GM23338 (cell line): ENCODE measurements at regions not wholly inside any gene's neighbourhood (a gene's known extent, or its start where the extent isn't known, plus 50 kb on each side); places are given as distances from the start of the nearest gene placed in this dataset.

Source experiments
- CREB1 ChIP-seq: fragments of 250-450 bp; sonication (Bioruptor Pico); IDR thresholded peaks from 2 replicates; pipeline ENCODE4 v1.5.0; 2020; ENCODE audit warnings: low read depth, mild to moderate bottlenecking, moderate library complexity
- EZH2 ChIP-seq: fragments of 200-600 bp; sonication (generic); IDR thresholded peaks from one replicate; pipeline ENCODE4 v1.8.0; 2017; ENCODE audit warnings: antibody characterized with exemption, mild to moderate bottlenecking, low read depth; ENCODE audit not compliant: unreplicated experiment
- JUNB ChIP-seq: IDR thresholded peaks from one replicate; pipeline ENCODE4 v1.6.1; 2016; ENCODE audit warnings: antibody characterized with exemption; ENCODE audit not compliant: unreplicated experiment
- NANOG ChIP-seq: IDR thresholded peaks from 2 replicates; pipeline ENCODE4 v1.6.1; 2016; ENCODE audit warnings: antibody characterized with exemption, borderline replicate concordance
- POLR2AphosphoS5 ChIP-seq: IDR thresholded peaks from 2 replicates; pipeline ENCODE4 v1.6.1; 2016; ENCODE audit warnings: antibody characterized with exemption, low read depth
- STAT1 ChIP-seq: IDR thresholded peaks from one replicate; pipeline ENCODE4 v1.6.1; 2016; ENCODE audit warnings: antibody characterized with exemption; ENCODE audit not compliant: unreplicated experiment
- ZNF331 ChIP-seq: fragments of 250-450 bp; sonication (Bioruptor Pico); IDR thresholded peaks from 2 replicates; pipeline ENCODE4 v1.5.0; 2020; ENCODE audit warnings: low read depth, mild to moderate bottlenecking, moderate library complexity
- TF ChIP-seq, protein P1 (sequence below): fragments of 250-450 bp; sonication (Bioruptor Pico); IDR thresholded peaks from 2 replicates; pipeline ENCODE4 v1.5.0; 2020; ENCODE audit warnings: mild to moderate bottlenecking, moderate library complexity
- TF ChIP-seq, protein P2 (sequence below): IDR thresholded peaks from 2 replicates; pipeline ENCODE4 v1.6.1; 2016; ENCODE audit warnings: antibody characterized with exemption
- TF ChIP-seq, protein P3 (sequence below): IDR thresholded peaks from one replicate; pipeline ENCODE4 v1.6.1; 2018; ENCODE audit warnings: antibody characterized with exemption; ENCODE audit not compliant: unreplicated experiment

DNA sequence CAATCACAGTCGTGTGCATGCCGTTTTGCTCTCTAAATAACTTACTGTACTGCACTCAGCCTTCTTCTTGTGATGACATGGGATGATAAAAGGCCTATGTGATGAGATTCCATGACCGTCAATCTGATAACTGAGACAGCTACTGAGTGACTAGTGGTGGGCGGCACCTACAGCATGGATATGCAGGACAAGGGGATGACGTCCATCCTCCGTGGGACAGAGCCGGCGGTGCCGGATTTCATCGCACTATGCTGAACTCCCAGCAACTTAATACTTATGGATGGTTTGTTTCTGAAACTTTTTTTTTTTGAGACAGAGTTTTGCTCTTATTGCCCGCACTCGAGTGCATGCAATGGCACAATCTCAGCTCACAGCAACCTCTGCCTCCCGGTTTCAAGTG is 146.8 kb upstream of the TSHZ3 start (continued):
- TF ChIP-seq, protein P1, sequence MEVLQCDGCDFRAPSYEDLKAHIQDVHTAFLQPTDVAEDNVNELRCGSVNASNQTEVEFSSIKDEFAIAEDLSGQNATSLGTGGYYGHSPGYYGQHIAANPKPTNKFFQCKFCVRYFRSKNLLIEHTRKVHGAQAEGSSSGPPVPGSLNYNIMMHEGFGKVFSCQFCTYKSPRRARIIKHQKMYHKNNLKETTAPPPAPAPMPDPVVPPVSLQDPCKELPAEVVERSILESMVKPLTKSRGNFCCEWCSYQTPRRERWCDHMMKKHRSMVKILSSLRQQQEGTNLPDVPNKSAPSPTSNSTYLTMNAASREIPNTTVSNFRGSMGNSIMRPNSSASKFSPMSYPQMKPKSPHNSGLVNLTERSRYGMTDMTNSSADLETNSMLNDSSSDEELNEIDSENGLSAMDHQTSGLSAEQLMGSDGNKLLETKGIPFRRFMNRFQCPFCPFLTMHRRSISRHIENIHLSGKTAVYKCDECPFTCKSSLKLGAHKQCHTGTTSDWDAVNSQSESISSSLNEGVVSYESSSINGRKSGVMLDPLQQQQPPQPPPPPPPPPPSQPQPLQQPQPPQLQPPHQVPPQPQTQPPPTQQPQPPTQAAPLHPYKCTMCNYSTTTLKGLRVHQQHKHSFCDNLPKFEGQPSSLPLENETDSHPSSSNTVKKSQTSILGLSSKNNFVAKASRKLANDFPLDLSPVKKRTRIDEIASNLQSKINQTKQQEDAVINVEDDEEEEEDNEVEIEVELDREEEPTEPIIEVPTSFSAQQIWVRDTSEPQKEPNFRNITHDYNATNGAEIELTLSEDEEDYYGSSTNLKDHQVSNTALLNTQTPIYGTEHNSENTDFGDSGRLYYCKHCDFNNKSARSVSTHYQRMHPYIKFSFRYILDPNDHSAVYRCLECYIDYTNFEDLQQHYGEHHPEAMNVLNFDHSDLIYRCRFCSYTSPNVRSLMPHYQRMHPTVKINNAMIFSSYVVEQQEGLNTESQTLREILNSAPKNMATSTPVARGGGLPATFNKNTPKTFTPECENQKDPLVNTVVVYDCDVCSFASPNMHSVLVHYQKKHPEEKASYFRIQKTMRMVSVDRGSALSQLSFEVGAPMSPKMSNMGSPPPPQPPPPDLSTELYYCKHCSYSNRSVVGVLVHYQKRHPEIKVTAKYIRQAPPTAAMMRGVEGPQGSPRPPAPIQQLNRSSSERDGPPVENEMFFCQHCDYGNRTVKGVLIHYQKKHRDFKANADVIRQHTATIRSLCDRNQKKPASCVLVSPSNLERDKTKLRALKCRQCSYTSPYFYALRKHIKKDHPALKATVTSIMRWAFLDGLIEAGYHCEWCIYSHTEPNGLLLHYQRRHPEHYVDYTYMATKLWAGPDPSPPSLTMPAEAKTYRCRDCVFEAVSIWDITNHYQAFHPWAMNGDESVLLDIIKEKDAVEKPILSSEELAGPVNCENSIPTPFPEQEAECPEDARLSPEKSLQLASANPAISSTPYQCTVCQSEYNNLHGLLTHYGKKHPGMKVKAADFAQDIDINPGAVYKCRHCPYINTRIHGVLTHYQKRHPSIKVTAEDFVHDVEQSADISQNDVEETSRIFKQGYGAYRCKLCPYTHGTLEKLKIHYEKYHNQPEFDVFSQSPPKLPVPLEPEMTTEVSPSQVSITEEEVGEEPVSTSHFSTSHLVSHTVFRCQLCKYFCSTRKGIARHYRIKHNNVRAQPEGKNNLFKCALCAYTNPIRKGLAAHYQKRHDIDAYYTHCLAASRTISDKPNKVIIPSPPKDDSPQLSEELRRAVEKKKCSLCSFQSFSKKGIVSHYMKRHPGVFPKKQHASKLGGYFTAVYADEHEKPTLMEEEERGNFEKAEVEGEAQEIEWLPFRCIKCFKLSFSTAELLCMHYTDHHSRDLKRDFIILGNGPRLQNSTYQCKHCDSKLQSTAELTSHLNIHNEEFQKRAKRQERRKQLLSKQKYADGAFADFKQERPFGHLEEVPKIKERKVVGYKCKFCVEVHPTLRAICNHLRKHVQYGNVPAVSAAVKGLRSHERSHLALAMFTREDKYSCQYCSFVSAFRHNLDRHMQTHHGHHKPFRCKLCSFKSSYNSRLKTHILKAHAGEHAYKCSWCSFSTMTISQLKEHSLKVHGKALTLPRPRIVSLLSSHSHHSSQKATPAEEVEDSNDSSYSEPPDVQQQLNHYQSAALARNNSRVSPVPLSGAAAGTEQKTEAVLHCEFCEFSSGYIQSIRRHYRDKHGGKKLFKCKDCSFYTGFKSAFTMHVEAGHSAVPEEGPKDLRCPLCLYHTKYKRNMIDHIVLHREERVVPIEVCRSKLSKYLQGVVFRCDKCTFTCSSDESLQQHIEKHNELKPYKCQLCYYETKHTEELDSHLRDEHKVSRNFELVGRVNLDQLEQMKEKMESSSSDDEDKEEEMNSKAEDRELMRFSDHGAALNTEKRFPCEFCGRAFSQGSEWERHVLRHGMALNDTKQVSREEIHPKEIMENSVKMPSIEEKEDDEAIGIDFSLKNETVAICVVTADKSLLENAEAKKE (CRISPR knock-in tag), result no peak
- no peak for TF ChIP-seq STAT1
- no peak for TF ChIP-seq ZNF331 (CRISPR knock-in tag)
- no peak for TF ChIP-seq JUNB
- TF ChIP-seq, protein P2, sequence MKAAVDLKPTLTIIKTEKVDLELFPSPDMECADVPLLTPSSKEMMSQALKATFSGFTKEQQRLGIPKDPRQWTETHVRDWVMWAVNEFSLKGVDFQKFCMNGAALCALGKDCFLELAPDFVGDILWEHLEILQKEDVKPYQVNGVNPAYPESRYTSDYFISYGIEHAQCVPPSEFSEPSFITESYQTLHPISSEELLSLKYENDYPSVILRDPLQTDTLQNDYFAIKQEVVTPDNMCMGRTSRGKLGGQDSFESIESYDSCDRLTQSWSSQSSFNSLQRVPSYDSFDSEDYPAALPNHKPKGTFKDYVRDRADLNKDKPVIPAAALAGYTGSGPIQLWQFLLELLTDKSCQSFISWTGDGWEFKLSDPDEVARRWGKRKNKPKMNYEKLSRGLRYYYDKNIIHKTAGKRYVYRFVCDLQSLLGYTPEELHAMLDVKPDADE, result no peak
- no peak for TF ChIP-seq POLR2AphosphoS5
- TF ChIP-seq CREB1 (CRISPR knock-in tag), result no peak
- TF ChIP-seq NANOG, result no peak
- TF ChIP-seq, protein P3, sequence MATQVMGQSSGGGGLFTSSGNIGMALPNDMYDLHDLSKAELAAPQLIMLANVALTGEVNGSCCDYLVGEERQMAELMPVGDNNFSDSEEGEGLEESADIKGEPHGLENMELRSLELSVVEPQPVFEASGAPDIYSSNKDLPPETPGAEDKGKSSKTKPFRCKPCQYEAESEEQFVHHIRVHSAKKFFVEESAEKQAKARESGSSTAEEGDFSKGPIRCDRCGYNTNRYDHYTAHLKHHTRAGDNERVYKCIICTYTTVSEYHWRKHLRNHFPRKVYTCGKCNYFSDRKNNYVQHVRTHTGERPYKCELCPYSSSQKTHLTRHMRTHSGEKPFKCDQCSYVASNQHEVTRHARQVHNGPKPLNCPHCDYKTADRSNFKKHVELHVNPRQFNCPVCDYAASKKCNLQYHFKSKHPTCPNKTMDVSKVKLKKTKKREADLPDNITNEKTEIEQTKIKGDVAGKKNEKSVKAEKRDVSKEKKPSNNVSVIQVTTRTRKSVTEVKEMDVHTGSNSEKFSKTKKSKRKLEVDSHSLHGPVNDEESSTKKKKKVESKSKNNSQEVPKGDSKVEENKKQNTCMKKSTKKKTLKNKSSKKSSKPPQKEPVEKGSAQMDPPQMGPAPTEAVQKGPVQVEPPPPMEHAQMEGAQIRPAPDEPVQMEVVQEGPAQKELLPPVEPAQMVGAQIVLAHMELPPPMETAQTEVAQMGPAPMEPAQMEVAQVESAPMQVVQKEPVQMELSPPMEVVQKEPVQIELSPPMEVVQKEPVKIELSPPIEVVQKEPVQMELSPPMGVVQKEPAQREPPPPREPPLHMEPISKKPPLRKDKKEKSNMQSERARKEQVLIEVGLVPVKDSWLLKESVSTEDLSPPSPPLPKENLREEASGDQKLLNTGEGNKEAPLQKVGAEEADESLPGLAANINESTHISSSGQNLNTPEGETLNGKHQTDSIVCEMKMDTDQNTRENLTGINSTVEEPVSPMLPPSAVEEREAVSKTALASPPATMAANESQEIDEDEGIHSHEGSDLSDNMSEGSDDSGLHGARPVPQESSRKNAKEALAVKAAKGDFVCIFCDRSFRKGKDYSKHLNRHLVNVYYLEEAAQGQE, result no peak
- TF ChIP-seq EZH2, result no peak
